IMR-90 (cell line): ENCODE measurements at regions not wholly inside any gene's neighbourhood (a gene's known extent, or its start where the extent isn't known, plus 50 kb on each side); places are given as distances from the start of the nearest gene placed in this dataset.

ENCODE experiments used
- ATAC-seq: fragments of 200-7000 bp; cut with Tn5 transposase; 2 replicates; pipeline ENCODE4 v1.9.1; 2020; ENCODE audit warnings: low read depth, mild to moderate bottlenecking, moderate library complexity
- BruUV-seq: library from RNA; stranded (reverse); fragments of 400-500 nt; replicated peaks from 2 replicates; lab custom pipeline; 2021; lab: Mats Ljungman, UMichigan
- CTCF ChIA-PET: fragments of 300-600 bp; formaldehyde crosslinking; extraction: SDS; loops from one replicate; lab custom pipeline; 2021; ENCODE audit warnings: antibody characterized with exemption; lab: Yijun Ruan, JAX
- POLR2A ChIA-PET: fragments of 300-600 bp; sonication (Branson Sonifier 250); formaldehyde crosslinking; loops from one replicate; lab custom pipeline; 2022; ENCODE audit warnings: antibody characterized with exemption; ENCODE audit not compliant: unreplicated experiment; lab: Charles Lee
- DNase-seq: peaks from one replicate; pipeline ENCODE4 v3.0.0; 2013
- H2AFZ ChIP-seq: replicated peaks from 2 replicates; pipeline ENCODE3; 2013; ENCODE audit warnings: low read length, mild to moderate bottlenecking; ENCODE audit not compliant: poor library complexity
- H2AK5ac ChIP-seq: 2 replicates; pipeline ENCODE4 v1.6.1; 2013; ENCODE audit warnings: low read depth, low read length, inconsistent platforms
- H2AK9ac ChIP-seq: replicated peaks from 2 replicates; pipeline ENCODE3; 2013; ENCODE audit warnings: mild to moderate bottlenecking, low read depth, low read length, moderate library complexity; ENCODE audit not compliant: poor library complexity
- H2BK120ac ChIP-seq: 2 replicates; pipeline ENCODE4 v1.6.1; 2013; ENCODE audit warnings: low read depth, low read length, inconsistent platforms
- H2BK15ac ChIP-seq: 3 replicates; pipeline ENCODE4 v1.6.1; 2013; ENCODE audit warnings: low read depth, low read length, inconsistent platforms
- H2BK20ac ChIP-seq: 2 replicates; pipeline ENCODE4 v1.6.1; 2013; ENCODE audit warnings: low read depth, mild to moderate bottlenecking, inconsistent platforms, low read length, moderate library complexity
- H2BK5ac ChIP-seq: 2 replicates; pipeline ENCODE4 v1.6.1; 2013; ENCODE audit warnings: mild to moderate bottlenecking, low read depth, low read length, inconsistent platforms; ENCODE audit not compliant: poor library complexity, severe bottlenecking
- H3K14ac ChIP-seq: replicated peaks from 2 replicates; pipeline ENCODE4 v1.6.1; 2013; ENCODE audit warnings: low read depth, low read length, inconsistent platforms
- H3K18ac ChIP-seq: 2 replicates; pipeline ENCODE4 v1.6.1; 2013; ENCODE audit warnings: low read depth, low read length, control low read depth
- H3K23ac ChIP-seq: 2 replicates; pipeline ENCODE4 v1.6.1; 2013; ENCODE audit warnings: low read depth, low read length, inconsistent platforms
- H3K27ac ChIP-seq: 2 replicates; pipeline ENCODE4 v1.5.1; 2013; ENCODE audit warnings: mild to moderate bottlenecking, control low read depth, low read length; ENCODE audit not compliant: insufficient read depth
- H3K27me3 ChIP-seq: 2 replicates; pipeline ENCODE4 v1.6.1; 2013; ENCODE audit warnings: low read length; ENCODE audit not compliant: control insufficient read depth, insufficient read depth
- H3K36me3 ChIP-seq: 2 replicates; pipeline ENCODE4 v1.6.1; 2013; ENCODE audit warnings: low read length, mixed read lengths; ENCODE audit not compliant: control insufficient read depth, insufficient read depth
- H3K4ac ChIP-seq: 2 replicates; pipeline ENCODE4 v1.6.1; 2013; ENCODE audit warnings: low read depth, low read length, inconsistent platforms
- H3K4me1 ChIP-seq: 2 replicates; pipeline ENCODE4 v1.6.1; 2013; ENCODE audit warnings: low read length, mixed read lengths; ENCODE audit not compliant: control insufficient read depth, insufficient read depth
- H3K4me2 ChIP-seq: 2 replicates; pipeline ENCODE4 v1.6.1; 2013; ENCODE audit warnings: low read depth, mild to moderate bottlenecking, control low read depth, low read length, moderate library complexity
- H3K4me3 ChIP-seq: 2 replicates; pipeline ENCODE4 v1.5.1; 2013; ENCODE audit warnings: low read depth, mild to moderate bottlenecking, control low read depth, low read length, moderate library complexity; ENCODE audit not compliant: insufficient read depth
- H3K56ac ChIP-seq: 2 replicates; pipeline ENCODE4 v1.6.1; 2013; ENCODE audit warnings: low read length, inconsistent platforms; ENCODE audit not compliant: insufficient read depth; ENCODE audit errors: extremely low read depth
- H3K79me1 ChIP-seq, 2 experiments: 2 replicates each; pipeline ENCODE4 v1.6.1; 2013; ENCODE audit warnings: low read length in 2 of 2, inconsistent platforms in 1 of 2, low read depth in 1 of 2
- H3K9ac ChIP-seq: 2 replicates; pipeline ENCODE4 v1.6.1; 2013; ENCODE audit warnings: low read depth, low read length, control low read depth
- H3K9me1 ChIP-seq: 2 replicates; pipeline ENCODE4 v1.6.1; 2013; ENCODE audit warnings: low read length, inconsistent platforms; ENCODE audit not compliant: insufficient read depth
- H3K9me3 ChIP-seq: 2 replicates; pipeline ENCODE4 v1.6.1; 2013; ENCODE audit warnings: low read length; ENCODE audit not compliant: control insufficient read depth, insufficient read depth
- H4K20me1 ChIP-seq: 2 replicates; pipeline ENCODE4 v1.6.1; 2013; ENCODE audit warnings: low read length, inconsistent platforms; ENCODE audit not compliant: insufficient read depth
- H4K5ac ChIP-seq: 2 replicates; pipeline ENCODE4 v1.6.1; 2013; ENCODE audit warnings: mild to moderate bottlenecking, low read depth, low read length, control low read depth
- H4K8ac ChIP-seq, 2 experiments: 2 replicates each; pipeline ENCODE4 v1.6.1; 2013; ENCODE audit warnings: low read depth in 2 of 2, low read length in 2 of 2, control low read depth in 1 of 2, inconsistent platforms in 1 of 2
- H4K91ac ChIP-seq: 2 replicates; pipeline ENCODE4 v1.6.1; 2013; ENCODE audit warnings: low read depth, low read length, inconsistent platforms; ENCODE audit not compliant: insufficient read depth
- CHD1 ChIP-seq: IDR thresholded peaks from 2 replicates; pipeline ENCODE4 v1.6.1; 2012; ENCODE audit warnings: low read depth, low read length, improper control_type of control experiment
- NFE2L2 ChIP-seq: fragments of 150-350 bp; IDR thresholded peaks from 2 replicates; pipeline ENCODE4 v1.6.1; 2016; ENCODE audit warnings: low read depth, mild to moderate bottlenecking, low read length
- POLR2A ChIP-seq: IDR thresholded peaks from 2 replicates; pipeline ENCODE4 v1.6.1; 2012; ENCODE audit warnings: mild to moderate bottlenecking, low read depth, low read length
- RFX5 ChIP-seq: IDR thresholded peaks from 2 replicates; pipeline ENCODE4 v1.8.0; 2012; ENCODE audit warnings: low read depth, mild to moderate bottlenecking, low read length, moderate library complexity
- whole genome bisulfite sequencing, 2 experiments: methylation state at CpG; one replicate each; pipeline versions ENCODE4 v1.1.5 to v1.1.7; 2013; ENCODE audit warnings: missing lambda C conversion rate in 2 of 2; ENCODE audit not compliant: insufficient read length in 1 of 2; ENCODE audit errors: extremely low coverage in 2 of 2; 5-methylcytosine and 5-hydroxymethylcytosine counted together
- dilution Hi-C: fragments of 300-500 bp; cut with HindIII; formaldehyde crosslinking; loops from one replicate; pipeline ENCODE4 v1.14.3; 2018; ENCODE audit warnings: low sequenced_read_pairs; ENCODE audit not compliant: unreplicated experiment
- in situ Hi-C: fragments of 300-500 bp; cut with MboI; formaldehyde crosslinking; loops from 3 replicates; pipeline ENCODE4 v1.14.3; 2019; ENCODE audit warnings: low sequenced_read_pairs, inconsistent platforms, mixed read lengths
- intact Hi-C: fragments of 100-400 bp; cut with micrococcal nuclease; formaldehyde crosslinking; loops from 2 replicates; pipeline ENCODE4 v1.10.0; 2022

GRCh38 chr10:54903745-54904144, 102.7 kb upstream of the PCDH15 start:
- H3K23ac ChIP-seq: no peak overlapping the region
- H3K56ac ChIP-seq: no peak overlapping the region
- no peak overlapping the region for H4K8ac ChIP-seq
- TF ChIP-seq NFE2L2 (no peak), POLR2A (no peak), RFX5 (no peak), CHD1 (no peak)
- ChIA-PET POLR2A (no interaction called here), CTCF (interaction anchor here (0.6 kb wide), 1 partner anchor 83 kb away, joined by 3 read pairs; no protein-coding TSS in a partner anchor)
- no peaks in the 10 kb centered on the region for H3K36me3 ChIP-seq
- no peak overlapping the region for H3K14ac ChIP-seq
- no peak overlapping the region for H2AK5ac ChIP-seq
- no peaks in the 10 kb centered on the region for H3K27me3 ChIP-seq
- dilution Hi-C loops (no loop called here), intact Hi-C loops (no loop called here), in situ Hi-C loops (no loop called here)
- no peak overlapping the region for H2BK5ac ChIP-seq
- no TSS peak for BruUV-seq
- no peaks in the 10 kb centered on the region for H4K20me1 ChIP-seq
- H4K91ac ChIP-seq: no peak overlapping the region
- no peak overlapping the region for H2BK20ac ChIP-seq
- H3K4me1 ChIP-seq: no peaks in the 10 kb centered on the region
- no peak overlapping the region for H2BK15ac ChIP-seq
- ATAC-seq (no peak), DNase-seq (no peak)
- H2BK120ac ChIP-seq: no peak overlapping the region
- H3K4me2 ChIP-seq: no peak overlapping the region
- no CpG with 5 or more reads among the region's 1 CpG for WGBS, 2 experiments
- H3K9me3 ChIP-seq: peaks cover 8% of the 10 kb centered on the region; the same call in 1 of the 2 replicates
- H3K18ac ChIP-seq: no peak overlapping the region
- no peak overlapping the region for H3K4ac ChIP-seq
- no peak overlapping the region for H2AFZ ChIP-seq
- no peak overlapping the region for H3K27ac ChIP-seq
- H2AK9ac ChIP-seq: no peak overlapping the region
- H3K9me1 ChIP-seq: no peaks in the 10 kb centered on the region
- no peak overlapping the region for H3K9ac ChIP-seq
- no peaks in the 10 kb centered on the region for H3K79me1 ChIP-seq
- no peak overlapping the region for H3K4me3 ChIP-seq
- no peak overlapping the region for H4K5ac ChIP-seq
